Neural progenitor cell (in vitro differentiated cells): ENCODE measurements at regions not wholly inside any gene's neighbourhood (a gene's known extent, or its start where the extent isn't known, plus 50 kb on each side); places are given as distances from the start of the nearest gene placed in this dataset.

Source experiments
- DNase-seq: peaks from one replicate; pipeline ENCODE4 v3.0.0-alpha.2; 2016; ENCODE audit warnings: low spot score
- H2AFZ ChIP-seq: fragments of 200-600 bp; sonication (generic); replicated peaks from 2 replicates; pipeline ENCODE4 v1.6.1; 2016; ENCODE audit warnings: antibody characterized with exemption
- H3F3A ChIP-seq: fragments of 200-600 bp; sonication (generic); 2 replicates; pipeline ENCODE4 v1.6.1; 2016; ENCODE audit warnings: antibody characterized with exemption, low read depth
- H3K27ac ChIP-seq: fragments of 200-600 bp; sonication (generic); 2 replicates; pipeline ENCODE4 v1.5.1; 2016; ENCODE audit warnings: mild to moderate bottlenecking
- H3K27me3 ChIP-seq: fragments of 200-600 bp; sonication (generic); 2 replicates; pipeline ENCODE4 v1.6.1; 2016; ENCODE audit warnings: mild to moderate bottlenecking, moderate library complexity
- H3K36me3 ChIP-seq: fragments of 200-600 bp; sonication (generic); 2 replicates; pipeline ENCODE4 v1.5.1; 2016
- H3K4me1 ChIP-seq: fragments of 200-600 bp; sonication (generic); 2 replicates; pipeline ENCODE4 v1.6.1; 2016; ENCODE audit warnings: mixed run types
- H3K4me2 ChIP-seq: fragments of 200-600 bp; sonication (generic); 2 replicates; pipeline ENCODE4 v1.6.1; 2016
- H3K4me3 ChIP-seq: fragments of 200-600 bp; sonication (generic); 2 replicates; pipeline ENCODE4 v1.5.1; 2016
- H3K79me2 ChIP-seq: fragments of 200-600 bp; sonication (generic); 2 replicates; pipeline ENCODE4 v1.6.1; 2016; ENCODE audit warnings: low read depth
- H3K9ac ChIP-seq: fragments of 200-600 bp; sonication (generic); 2 replicates; pipeline ENCODE4 v1.6.1; 2016
- H3K9me3 ChIP-seq: fragments of 200-600 bp; sonication (generic); 2 replicates; pipeline ENCODE4 v1.5.1; 2016; ENCODE audit warnings: low read depth
- H4K20me1 ChIP-seq: fragments of 200-600 bp; sonication (generic); 2 replicates; pipeline ENCODE4 v1.6.1; 2016; ENCODE audit warnings: low read depth
- H3K27ac Mint-ChIP-seq: 3 replicates; pipeline ENCODE4 v1.8.0; 2021; ENCODE audit warnings: mixed read lengths
- H3K27me3 Mint-ChIP-seq: 2 replicates; pipeline ENCODE4 v1.8.0; 2022; ENCODE audit warnings: low read depth, mild to moderate bottlenecking, inconsistent platforms, moderate library complexity, mixed read lengths; ENCODE audit not compliant: insufficient read depth
- H3K36me3 Mint-ChIP-seq: 3 replicates; pipeline ENCODE4 v1.8.0; 2021; ENCODE audit warnings: mixed read lengths
- H3K4me1 Mint-ChIP-seq: 3 replicates; pipeline ENCODE4 v1.8.0; 2021; ENCODE audit warnings: mixed read lengths
- H3K4me3 Mint-ChIP-seq: 3 replicates; pipeline ENCODE4 v1.8.0; 2021; ENCODE audit warnings: mild to moderate bottlenecking, moderate library complexity, mixed read lengths
- H3K9me3 Mint-ChIP-seq: 3 replicates; pipeline ENCODE4 v1.8.0; 2020; ENCODE audit warnings: mixed read lengths
- CTCF ChIP-seq: fragments of 200-600 bp; sonication (generic); IDR thresholded peaks from 2 replicates; pipeline ENCODE4 v1.5.1; 2017; ENCODE audit warnings: antibody characterized with exemption, mild to moderate bottlenecking
- EZH2 ChIP-seq: fragments of 200-600 bp; sonication (generic); IDR thresholded peaks from 2 replicates; pipeline ENCODE4 v1.6.1; 2017; ENCODE audit warnings: antibody characterized with exemption, mild to moderate bottlenecking, moderate library complexity
- EZH2phosphoT487 ChIP-seq: fragments of 200-600 bp; sonication (generic); IDR thresholded peaks from 2 replicates; pipeline ENCODE4 v1.6.1; 2017; ENCODE audit warnings: antibody characterized with exemption

GRCh38 chr14:42299692-42300091 is 693.0 kb downstream of the LRFN5 start:
- Histone ChIP-seq H3K79me2 (no peaks in the 10 kb centered on the region), H3K4me1 (no peaks in the 10 kb centered on the region), H3K27me3 (no peaks in the 10 kb centered on the region), H3F3A (no peaks in the 10 kb centered on the region), H3K9me3 (no peaks in the 10 kb centered on the region), H3K4me3 (no peak overlapping the region), H3K27ac (no peak overlapping the region), H4K20me1 (no peaks in the 10 kb centered on the region), H3K36me3 (no peaks in the 10 kb centered on the region), H2AFZ (no peak overlapping the region), H3K4me2 (no peak overlapping the region), H3K9ac (no peak overlapping the region)
- Mint-ChIP-seq H3K36me3 (no peaks in the 10 kb centered on the region), H3K9me3 (peaks cover 4% of the 10 kb centered on the region), H3K4me1 (peaks cover 3% of the 10 kb centered on the region), H3K27ac (no peak overlapping the region), H3K27me3 (no peaks in the 10 kb centered on the region), H3K4me3 (no peak overlapping the region)
- no peak for DNase-seq
- TF ChIP-seq EZH2phosphoT487 (no peak), CTCF (no peak), EZH2 (no peak)

- Mint-ChIP-seq H3K36me3 (no peaks in the 10 kb centered on the region), H3K27ac (no peak overlapping the region), H3K27me3 (no peaks in the 10 kb centered on the region), H3K9me3 (peaks cover 6% of the 10 kb centered on the region), H3K4me3 (no peak overlapping the region), H3K4me1 (no peaks in the 10 kb centered on the region)
- Histone ChIP-seq H3K27me3 (no peaks in the 10 kb centered on the region), H3F3A (no peaks in the 10 kb centered on the region), H4K20me1 (no peaks in the 10 kb centered on the region), H3K27ac (no peak overlapping the region), H3K9me3 (no peaks in the 10 kb centered on the region), H3K4me2 (no peak overlapping the region), H3K4me3 (no peak overlapping the region), H3K9ac (no peak overlapping the region), H3K4me1 (no peaks in the 10 kb centered on the region), H3K79me2 (no peaks in the 10 kb centered on the region), H2AFZ (no peak overlapping the region), H3K36me3 (no peaks in the 10 kb centered on the region)
- TF ChIP-seq EZH2 (no peak), CTCF (no peak), EZH2phosphoT487 (no peak)
- no peak for DNase-seq
Measured at GRCh38 chr14:42293180-42293579, 686.5 kb downstream of the LRFN5 start.

- Mint-ChIP-seq H3K27ac (no peak overlapping the region), H3K4me1 (no peaks in the 10 kb centered on the region), H3K9me3 (no peaks in the 10 kb centered on the region)
Measured at GRCh38 chr14:42277840-42278239, 671.2 kb downstream of the LRFN5 start.

More at GRCh38 chr14:42277840-42278239, 671.2 kb downstream of the LRFN5 start:
- H3F3A ChIP-seq, result no peaks in the 10 kb centered on the region
- H3K4me1 ChIP-seq, result no peaks in the 10 kb centered on the region
- no peaks in the 10 kb centered on the region for H3K79me2 ChIP-seq
- H3K4me3 ChIP-seq, result no peak overlapping the region
- Mint-ChIP-seq H3K36me3 (no peaks in the 10 kb centered on the region), H3K4me3 (no peak overlapping the region), H3K27me3 (peaks cover 3% of the 10 kb centered on the region)
- H4K20me1 ChIP-seq, result no peaks in the 10 kb centered on the region
- DNase-seq, result no peak
- no peak overlapping the region for H3K9ac ChIP-seq
- H2AFZ ChIP-seq, result no peak overlapping the region
- no peaks in the 10 kb centered on the region for H3K9me3 ChIP-seq
- TF ChIP-seq EZH2, result no peak
- no peak for TF ChIP-seq CTCF
- no peak overlapping the region for H3K4me2 ChIP-seq
- no peaks in the 10 kb centered on the region for H3K27me3 ChIP-seq
- H3K36me3 ChIP-seq, result no peaks in the 10 kb centered on the region
- no peak overlapping the region for H3K27ac ChIP-seq
